ENCODE measurements at regions not wholly inside any gene's neighbourhood (a gene's known extent, or its start where the extent isn't known, plus 50 kb on each side); places are given as distances from the start of the nearest gene placed in this dataset.

GRCh38 chr5:23756779-23757178, 249.4 kb downstream of the PRDM9 start:
- no peak for TF ChIP-seq CTCF (IDR thresholded peaks at IDR 0.05; ENCODE audit: low read length)
- no peak for TF ChIP-seq EZH2phosphoT487 (IDR thresholded peaks at IDR 0.05; ENCODE audit: low read length)
- no peak for TF ChIP-seq EZH2 (optimal IDR thresholded peaks at IDR 0.05; ENCODE audit: low read depth, low read length)

Measured in MM.1S (cell line).